ENCODE measurements at regions not wholly inside any gene's neighbourhood (a gene's known extent, or its start where the extent isn't known, plus 50 kb on each side); places are given as distances from the start of the nearest gene placed in this dataset.

DNA sequence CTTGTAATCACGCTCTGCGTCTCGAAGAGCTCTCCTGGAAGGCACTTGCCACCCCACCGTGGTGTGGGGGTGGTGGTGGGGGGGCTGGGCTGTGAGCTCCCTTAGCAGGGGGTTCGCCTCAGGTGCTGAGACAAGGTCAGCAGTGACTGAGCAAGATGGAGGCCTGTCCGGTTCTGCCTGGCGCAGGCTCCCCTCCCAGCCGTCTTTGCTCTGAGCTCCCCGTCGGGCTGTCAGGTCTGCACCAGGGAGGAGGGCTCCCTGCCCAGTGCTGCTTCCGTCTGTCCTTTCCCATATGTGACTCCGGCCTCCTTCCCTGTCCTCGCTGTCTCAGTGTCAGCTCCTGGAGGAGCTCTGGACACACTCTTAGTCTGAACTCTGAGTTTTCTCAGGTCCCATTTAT is 80.0 kb downstream of the PLXNA1 start:
- Histone ChIP-seq H3K27ac (ENCODE audit: low read length) (no peak overlapping the region), H3K9me3 (replicated peaks; ENCODE audit: control insufficient read depth, low read depth, low read length) (no peaks in the 10 kb centered on the region), H3K27me3 (ENCODE audit: control insufficient read depth, insufficient read depth, low read length) (peaks cover 8% of the 10 kb centered on the region), H3K4me1 (ENCODE audit: control insufficient read depth, insufficient read depth, low read length) (peaks cover 8% of the 10 kb centered on the region), H3K4me3 (ENCODE audit: low read length) (no peak overlapping the region), H3K36me3 (ENCODE audit: control insufficient read depth, insufficient read depth, low read length) (no peaks in the 10 kb centered on the region)
- no peak for DNase-seq
- 79% methylated on average over 11 of the region's 13 CpGs for WGBS (ENCODE audit: insufficient coverage)

GRCh38 chr3:127063916-127064315 is 81.0 kb downstream of the PLXNA1 start:
- Histone ChIP-seq H3K9me3 (replicated peaks; ENCODE audit: control insufficient read depth, low read depth, low read length) (no peaks in the 10 kb centered on the region), H3K4me3 (ENCODE audit: low read length) (no peak overlapping the region), H3K4me1 (ENCODE audit: control insufficient read depth, insufficient read depth, low read length) (peaks cover 8% of the 10 kb centered on the region), H3K27ac (ENCODE audit: low read length) (no peak overlapping the region), H3K36me3 (ENCODE audit: control insufficient read depth, insufficient read depth, low read length) (no peaks in the 10 kb centered on the region), H3K27me3 (ENCODE audit: control insufficient read depth, insufficient read depth, low read length) (peaks cover 11% of the 10 kb centered on the region)
- WGBS (ENCODE audit: insufficient coverage): no CpG with 5 or more reads among the region's 4 CpGs
- DNase-seq: no peak

- Histone ChIP-seq H3K4me1 (ENCODE audit: control insufficient read depth, insufficient read depth, low read length) (peaks cover 8% of the 10 kb centered on the region), H3K27ac (ENCODE audit: low read length) (no peak overlapping the region), H3K36me3 (ENCODE audit: control insufficient read depth, insufficient read depth, low read length) (no peaks in the 10 kb centered on the region), H3K9me3 (replicated peaks; ENCODE audit: control insufficient read depth, low read depth, low read length) (no peaks in the 10 kb centered on the region), H3K27me3 (ENCODE audit: control insufficient read depth, insufficient read depth, low read length) (peaks cover 11% of the 10 kb centered on the region), H3K4me3 (ENCODE audit: low read length) (no peak overlapping the region)
- 82% methylated on average over 13 of the region's 16 CpGs for WGBS (ENCODE audit: insufficient coverage)
- no peak for DNase-seq
Observed at GRCh38 chr3:127064391-127065137, 81.6 kb downstream of the PLXNA1 start.

- Histone ChIP-seq H3K9me3 (replicated peaks; ENCODE audit: control insufficient read depth, low read depth, low read length) (no peaks in the 10 kb centered on the region), H3K27me3 (ENCODE audit: control insufficient read depth, insufficient read depth, low read length) (peaks cover 11% of the 10 kb centered on the region), H3K4me1 (ENCODE audit: control insufficient read depth, insufficient read depth, low read length) (peaks cover 8% of the 10 kb centered on the region), H3K36me3 (ENCODE audit: control insufficient read depth, insufficient read depth, low read length) (no peaks in the 10 kb centered on the region), H3K4me3 (ENCODE audit: low read length) (no peak overlapping the region), H3K27ac (ENCODE audit: low read length) (no peak overlapping the region)
- no peak for DNase-seq
- no CpG with 5 or more reads among the region's 5 CpGs for WGBS (ENCODE audit: insufficient coverage)
Observed at GRCh38 chr3:127065138-127065427, 82.2 kb downstream of the PLXNA1 start.

GRCh38 chr3:127065561-127066290 is 82.8 kb downstream of the PLXNA1 start:
- Histone ChIP-seq H3K4me1 (ENCODE audit: control insufficient read depth, insufficient read depth, low read length) (peaks cover 8% of the 10 kb centered on the region), H3K27ac (ENCODE audit: low read length) (peak overlapping the region; percentile 47), H3K27me3 (ENCODE audit: control insufficient read depth, insufficient read depth, low read length) (peaks cover 11% of the 10 kb centered on the region), H3K9me3 (replicated peaks; ENCODE audit: control insufficient read depth, low read depth, low read length) (no peaks in the 10 kb centered on the region), H3K36me3 (ENCODE audit: control insufficient read depth, insufficient read depth, low read length) (no peaks in the 10 kb centered on the region), H3K4me3 (ENCODE audit: low read length) (no peak overlapping the region)
- 44% methylated on average over 8 of the region's 17 CpGs for WGBS (ENCODE audit: insufficient coverage)
- peak; percentile 80 for DNase-seq

- Histone ChIP-seq H3K4me1 (ENCODE audit: control insufficient read depth, insufficient read depth, low read length) (peaks cover 8% of the 10 kb centered on the region), H3K4me3 (ENCODE audit: low read length) (no peak overlapping the region), H3K27ac (ENCODE audit: low read length) (no peak overlapping the region), H3K27me3 (ENCODE audit: control insufficient read depth, insufficient read depth, low read length) (peaks cover 9% of the 10 kb centered on the region), H3K36me3 (ENCODE audit: control insufficient read depth, insufficient read depth, low read length) (no peaks in the 10 kb centered on the region), H3K9me3 (replicated peaks; ENCODE audit: control insufficient read depth, low read depth, low read length) (no peaks in the 10 kb centered on the region)
- DNase-seq: no peak
Observed at GRCh38 chr3:127066635-127067034, 83.7 kb downstream of the PLXNA1 start.

DNA sequence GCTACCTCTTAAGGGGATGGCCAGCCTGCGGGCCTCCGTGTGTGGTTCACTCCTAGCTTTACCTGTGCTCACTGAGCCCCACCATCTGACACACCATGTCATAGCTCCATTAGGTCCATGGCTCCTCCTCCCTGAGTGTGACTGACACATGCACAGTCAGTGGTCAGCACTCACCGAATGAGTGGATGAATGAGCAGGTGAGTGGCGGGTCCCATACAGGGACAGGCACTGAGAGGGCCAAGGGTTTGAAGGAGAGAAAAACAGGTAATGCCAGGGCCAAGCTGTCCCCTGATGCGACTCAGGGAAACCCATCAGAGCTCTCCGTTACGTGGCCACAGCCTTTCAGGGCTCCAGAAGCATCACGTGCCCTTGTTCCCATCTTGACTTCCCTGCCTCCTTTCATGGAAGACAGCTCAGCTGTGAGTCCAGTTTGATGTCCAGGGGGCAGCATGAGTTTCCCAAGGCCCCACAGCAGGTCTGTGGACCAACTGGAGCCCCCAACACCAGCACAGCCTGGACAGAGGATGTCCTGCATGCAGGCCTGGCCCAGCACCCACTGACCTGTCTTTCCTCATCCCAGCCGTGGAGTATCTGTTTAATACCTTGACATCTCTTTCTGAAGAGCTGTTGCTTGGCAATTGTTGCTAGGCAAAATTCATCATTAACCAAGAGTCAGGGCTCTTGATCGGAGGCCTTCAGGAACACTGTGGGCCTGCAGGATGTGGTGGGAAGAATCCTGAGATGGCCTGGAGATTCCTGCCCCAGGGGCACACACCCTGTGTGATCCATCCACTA is 84.4 kb downstream of the PLXNA1 start:
- DNase-seq: no peak
- H3K4me3 ChIP-seq (ENCODE audit: low read length): no peak overlapping the region
- WGBS (ENCODE audit: insufficient coverage): 90% methylated on average over 9 of the region's 10 CpGs
- H3K4me1 ChIP-seq (ENCODE audit: control insufficient read depth, insufficient read depth, low read length): peaks cover 8% of the 10 kb centered on the region
- no peaks in the 10 kb centered on the region for H3K36me3 ChIP-seq (ENCODE audit: control insufficient read depth, insufficient read depth, low read length)
- peaks cover 10% of the 10 kb centered on the region for H3K27me3 ChIP-seq (ENCODE audit: control insufficient read depth, insufficient read depth, low read length)
- H3K9me3 ChIP-seq (replicated peaks; ENCODE audit: control insufficient read depth, low read depth, low read length): no peaks in the 10 kb centered on the region
- no peak overlapping the region for H3K27ac ChIP-seq (ENCODE audit: low read length)

GRCh38 chr3:127068111-127068810 is 85.3 kb downstream of the PLXNA1 start:
- Histone ChIP-seq H3K27ac (ENCODE audit: low read length) (no peak overlapping the region), H3K27me3 (ENCODE audit: control insufficient read depth, insufficient read depth, low read length) (peaks cover 10% of the 10 kb centered on the region), H3K36me3 (ENCODE audit: control insufficient read depth, insufficient read depth, low read length) (no peaks in the 10 kb centered on the region), H3K4me3 (ENCODE audit: low read length) (no peak overlapping the region), H3K9me3 (replicated peaks; ENCODE audit: control insufficient read depth, low read depth, low read length) (no peaks in the 10 kb centered on the region), H3K4me1 (ENCODE audit: control insufficient read depth, insufficient read depth, low read length) (peaks cover 18% of the 10 kb centered on the region)
- WGBS (ENCODE audit: insufficient coverage): 86% methylated on average over 8 of the region's 15 CpGs
- DNase-seq: no peak

- Histone ChIP-seq H3K27me3 (ENCODE audit: control insufficient read depth, insufficient read depth, low read length) (peaks cover 10% of the 10 kb centered on the region), H3K4me1 (ENCODE audit: control insufficient read depth, insufficient read depth, low read length) (peaks cover 24% of the 10 kb centered on the region), H3K4me3 (ENCODE audit: low read length) (no peak overlapping the region), H3K9me3 (replicated peaks; ENCODE audit: control insufficient read depth, low read depth, low read length) (no peaks in the 10 kb centered on the region), H3K27ac (ENCODE audit: low read length) (no peak overlapping the region), H3K36me3 (ENCODE audit: control insufficient read depth, insufficient read depth, low read length) (no peaks in the 10 kb centered on the region)
- WGBS (ENCODE audit: insufficient coverage): 92% methylated on average over 9 of the region's 9 CpGs
- no peak for DNase-seq
Observed at GRCh38 chr3:127068871-127069270, 86.0 kb downstream of the PLXNA1 start.

All from muscle of leg (tissue), 3 donors.